ENCODE measurements at regions not wholly inside any gene's neighbourhood (a gene's known extent, or its start where the extent isn't known, plus 50 kb on each side); places are given as distances from the start of the nearest gene placed in this dataset.
"Not testable (repeated sequence)": the region's sequence is repeated elsewhere in the genome, so short reads cannot be mapped to it uniquely, and the experiment has no call there.

- H3K9ac ChIP-seq (ENCODE audit: low read length in 5 of 5) = no peak overlapping the region
- peaks cover 0 to 4% (median 0%) of the 10 kb centered on the region in 5 donors for H3K9me3 ChIP-seq (ENCODE audit: control insufficient read depth in 5 of 5, low read length in 5 of 5)
- H3K27ac ChIP-seq (ENCODE audit: low read depth, low read length) = no peak overlapping the region
- no peaks in the 10 kb centered on the region for H3K4me1 ChIP-seq (ENCODE audit: control insufficient read depth in 5 of 5, insufficient read depth in 5 of 5, low read length in 5 of 5)
- H3K4me3 ChIP-seq (ENCODE audit: low read depth in 1 of 5, low read length in 5 of 5) = no peak overlapping the region
- no peaks in the 10 kb centered on the region for H3K27me3 ChIP-seq (ENCODE audit: control insufficient read depth in 5 of 5, insufficient read depth in 4 of 5, low read length in 5 of 5)
- no peaks in the 10 kb centered on the region for H3K36me3 ChIP-seq (ENCODE audit: control insufficient read depth in 5 of 5, insufficient read depth in 5 of 5, low read length in 5 of 5)
These were observed 108.1 kb upstream of the SLC27A6 start for GRCh38 chr5:128857076-128857677.

- H3K36me3 ChIP-seq (ENCODE audit: control insufficient read depth in 5 of 5, insufficient read depth in 5 of 5, low read length in 5 of 5) = no peaks in the 10 kb centered on the region
- H3K4me3 ChIP-seq (ENCODE audit: low read depth in 1 of 5, low read length in 5 of 5) = no peak overlapping the region
These were observed 106.3 kb upstream of the SLC27A6 start for GRCh38 chr5:128858995-128859394.

GRCh38 chr5:128861155-128861554 lies 104.1 kb upstream of the SLC27A6 start:
- H3K27me3 ChIP-seq (ENCODE audit: control insufficient read depth in 5 of 5, insufficient read depth in 4 of 5, low read length in 5 of 5); H3K9ac ChIP-seq (ENCODE audit: low read length in 5 of 5); H3K4me3 ChIP-seq (ENCODE audit: low read depth in 1 of 5, low read length in 5 of 5); H3K36me3 ChIP-seq (ENCODE audit: control insufficient read depth in 5 of 5, insufficient read depth in 5 of 5, low read length in 5 of 5); H3K4me1 ChIP-seq (ENCODE audit: control insufficient read depth in 5 of 5, insufficient read depth in 5 of 5, low read length in 5 of 5); H3K9me3 ChIP-seq (ENCODE audit: control insufficient read depth in 5 of 5, low read length in 5 of 5); H3K27ac ChIP-seq (ENCODE audit: low read depth, low read length): not testable (repeated sequence)

More at GRCh38 chr5:128858995-128859394, 106.3 kb upstream of the SLC27A6 start:
- no peak overlapping the region for H3K9ac ChIP-seq (ENCODE audit: low read length in 5 of 5)
- H3K27ac ChIP-seq (ENCODE audit: low read depth, low read length) = no peak overlapping the region
- H3K4me1 ChIP-seq (ENCODE audit: control insufficient read depth in 5 of 5, insufficient read depth in 5 of 5, low read length in 5 of 5) = no peaks in the 10 kb centered on the region
- peaks cover 0 to 4% (median 0%) of the 10 kb centered on the region in 5 donors for H3K9me3 ChIP-seq (ENCODE audit: control insufficient read depth in 5 of 5, low read length in 5 of 5)
- no peaks in the 10 kb centered on the region for H3K27me3 ChIP-seq (ENCODE audit: control insufficient read depth in 5 of 5, insufficient read depth in 4 of 5, low read length in 5 of 5)

GRCh38 chr5:128869970-128870369 lies 95.3 kb upstream of the SLC27A6 start:
- H3K4me1 ChIP-seq (ENCODE audit: control insufficient read depth in 5 of 5, insufficient read depth in 5 of 5, low read length in 5 of 5) = no peaks in the 10 kb centered on the region
- H3K9me3 ChIP-seq (ENCODE audit: control insufficient read depth in 5 of 5, low read length in 5 of 5) = no peaks in the 10 kb centered on the region
- no peak overlapping the region for H3K4me3 ChIP-seq (ENCODE audit: low read depth in 1 of 5, low read length in 5 of 5)
- no peaks in the 10 kb centered on the region for H3K36me3 ChIP-seq (ENCODE audit: control insufficient read depth in 5 of 5, insufficient read depth in 5 of 5, low read length in 5 of 5)
- H3K27me3 ChIP-seq (ENCODE audit: control insufficient read depth in 5 of 5, insufficient read depth in 4 of 5, low read length in 5 of 5) = no peaks in the 10 kb centered on the region
- H3K9ac ChIP-seq (ENCODE audit: low read length in 5 of 5) = no peak overlapping the region
- no peak overlapping the region for H3K27ac ChIP-seq (ENCODE audit: low read depth, low read length)

GRCh38 chr5:128870373-128870772 lies 94.9 kb upstream of the SLC27A6 start:
- H3K9me3 ChIP-seq (ENCODE audit: control insufficient read depth in 5 of 5, low read length in 5 of 5) = no peaks in the 10 kb centered on the region
- H3K9ac ChIP-seq (ENCODE audit: low read length in 5 of 5) = no peak overlapping the region
- H3K36me3 ChIP-seq (ENCODE audit: control insufficient read depth in 5 of 5, insufficient read depth in 5 of 5, low read length in 5 of 5) = no peaks in the 10 kb centered on the region
- no peak overlapping the region for H3K4me3 ChIP-seq (ENCODE audit: low read depth in 1 of 5, low read length in 5 of 5)
- H3K27ac ChIP-seq (ENCODE audit: low read depth, low read length) = no peak overlapping the region
- H3K4me1 ChIP-seq (ENCODE audit: control insufficient read depth in 5 of 5, insufficient read depth in 5 of 5, low read length in 5 of 5) = no peaks in the 10 kb centered on the region
- no peaks in the 10 kb centered on the region for H3K27me3 ChIP-seq (ENCODE audit: control insufficient read depth in 5 of 5, insufficient read depth in 4 of 5, low read length in 5 of 5)

- H3K4me1 ChIP-seq (ENCODE audit: control insufficient read depth in 5 of 5, insufficient read depth in 5 of 5, low read length in 5 of 5) = no peaks in the 10 kb centered on the region
- no peak overlapping the region for H3K4me3 ChIP-seq (ENCODE audit: low read depth in 1 of 5, low read length in 5 of 5)
These were observed 94.4 kb upstream of the SLC27A6 start for GRCh38 chr5:128870923-128871322.

GRCh38 chr5:128876569-128877382 lies 88.5 kb upstream of the SLC27A6 start:
- Histone ChIP-seq H3K36me3 (ENCODE audit: control insufficient read depth in 5 of 5, insufficient read depth in 5 of 5, low read length in 5 of 5) (no peaks in the 10 kb centered on the region), H3K4me3 (ENCODE audit: low read depth in 1 of 5, low read length in 5 of 5) (no peak overlapping the region), H3K9me3 (ENCODE audit: control insufficient read depth in 5 of 5, low read length in 5 of 5) (no peaks in the 10 kb centered on the region), H3K4me1 (ENCODE audit: control insufficient read depth in 5 of 5, insufficient read depth in 5 of 5, low read length in 5 of 5) (no peaks in the 10 kb centered on the region), H3K27me3 (ENCODE audit: control insufficient read depth in 5 of 5, insufficient read depth in 4 of 5, low read length in 5 of 5) (no peaks in the 10 kb centered on the region), H3K9ac (ENCODE audit: low read length in 5 of 5) (no peak overlapping the region), H3K27ac (ENCODE audit: low read depth, low read length) (no peak overlapping the region)

More at GRCh38 chr5:128870923-128871322, 94.4 kb upstream of the SLC27A6 start:
- no peaks in the 10 kb centered on the region for H3K27me3 ChIP-seq (ENCODE audit: control insufficient read depth in 5 of 5, insufficient read depth in 4 of 5, low read length in 5 of 5)
- H3K9me3 ChIP-seq (ENCODE audit: control insufficient read depth in 5 of 5, low read length in 5 of 5) = no peaks in the 10 kb centered on the region
- H3K27ac ChIP-seq (ENCODE audit: low read depth, low read length) = no peak overlapping the region
- no peaks in the 10 kb centered on the region for H3K36me3 ChIP-seq (ENCODE audit: control insufficient read depth in 5 of 5, insufficient read depth in 5 of 5, low read length in 5 of 5)
- no peak overlapping the region for H3K9ac ChIP-seq (ENCODE audit: low read length in 5 of 5)

- Histone ChIP-seq H3K4me1 (ENCODE audit: control insufficient read depth in 5 of 5, insufficient read depth in 5 of 5, low read length in 5 of 5) (no peaks in the 10 kb centered on the region), H3K27ac (ENCODE audit: low read depth, low read length) (no peak overlapping the region), H3K9ac (ENCODE audit: low read length in 5 of 5) (no peak overlapping the region), H3K27me3 (ENCODE audit: control insufficient read depth in 5 of 5, insufficient read depth in 4 of 5, low read length in 5 of 5) (no peaks in the 10 kb centered on the region), H3K9me3 (ENCODE audit: control insufficient read depth in 5 of 5, low read length in 5 of 5) (no peaks in the 10 kb centered on the region), H3K36me3 (ENCODE audit: control insufficient read depth in 5 of 5, insufficient read depth in 5 of 5, low read length in 5 of 5) (no peaks in the 10 kb centered on the region), H3K4me3 (ENCODE audit: low read depth in 1 of 5, low read length in 5 of 5) (no peak overlapping the region)
These were observed 87.8 kb upstream of the SLC27A6 start for GRCh38 chr5:128877476-128877875.

GRCh38 chr5:128881502-128882018 lies 83.7 kb upstream of the SLC27A6 start:
- Histone ChIP-seq H3K27ac (ENCODE audit: low read depth, low read length) (no peak overlapping the region), H3K36me3 (ENCODE audit: control insufficient read depth in 5 of 5, insufficient read depth in 5 of 5, low read length in 5 of 5) (no peaks in the 10 kb centered on the region), H3K4me3 (ENCODE audit: low read depth in 1 of 5, low read length in 5 of 5) (no peak overlapping the region), H3K27me3 (ENCODE audit: control insufficient read depth in 5 of 5, insufficient read depth in 4 of 5, low read length in 5 of 5) (no peaks in the 10 kb centered on the region), H3K9ac (ENCODE audit: low read length in 5 of 5) (no peak overlapping the region), H3K4me1 (ENCODE audit: control insufficient read depth in 5 of 5, insufficient read depth in 5 of 5, low read length in 5 of 5) (no peaks in the 10 kb centered on the region), H3K9me3 (ENCODE audit: control insufficient read depth in 5 of 5, low read length in 5 of 5) (no peaks in the 10 kb centered on the region)

GRCh38 chr5:128885649-128886255 lies 79.5 kb upstream of the SLC27A6 start:
- H3K27ac ChIP-seq (ENCODE audit: low read depth, low read length) = no peak overlapping the region
- no peaks in the 10 kb centered on the region for H3K9me3 ChIP-seq (ENCODE audit: control insufficient read depth in 5 of 5, low read length in 5 of 5)
- no peak overlapping the region for H3K9ac ChIP-seq (ENCODE audit: low read length in 5 of 5)
- no peaks in the 10 kb centered on the region for H3K36me3 ChIP-seq (ENCODE audit: control insufficient read depth in 5 of 5, insufficient read depth in 5 of 5, low read length in 5 of 5)
- no peaks in the 10 kb centered on the region for H3K4me1 ChIP-seq (ENCODE audit: control insufficient read depth in 5 of 5, insufficient read depth in 5 of 5, low read length in 5 of 5)
- H3K4me3 ChIP-seq (ENCODE audit: low read depth in 1 of 5, low read length in 5 of 5) = no peak overlapping the region
- no peaks in the 10 kb centered on the region for H3K27me3 ChIP-seq (ENCODE audit: control insufficient read depth in 5 of 5, insufficient read depth in 4 of 5, low read length in 5 of 5)
